H1 (cell line): ENCODE measurements at regions not wholly inside any gene's neighbourhood (a gene's known extent, or its start where the extent isn't known, plus 50 kb on each side); places are given as distances from the start of the nearest gene placed in this dataset.

Experiments
- CTCF ChIA-PET: fragments of 300-600 bp; sonication (Branson Sonifier 250); formaldehyde crosslinking; loops from one replicate; lab custom pipeline; 2021; ENCODE audit not compliant: partially characterized antibody; lab: Charles Lee
- POLR2A ChIA-PET: fragments of 300-600 bp; sonication (Branson Sonifier 250); formaldehyde crosslinking; loops from one replicate; lab custom pipeline; 2021; ENCODE audit warnings: inconsistent platforms; ENCODE audit not compliant: partially characterized antibody; lab: Charles Lee
- DNase-seq, 2 experiments: peaks; one replicate each; pipeline versions ENCODE4 v3.0.0 to v3.0.0-alpha.2; 2010 to 2022; ENCODE audit warnings: low spot score in 2 of 2, low read depth in 1 of 2, mixed read lengths in 1 of 2
- FAIRE-seq: peaks from 2 replicates; lab custom pipeline; 2011; peaks lifted over from hg19 to GRCh38; lab: Jason Lieb, UNC
- H2AFZ ChIP-seq: 2 replicates; pipeline ENCODE4 v1.8.1; 2012; ENCODE audit warnings: low read length, inconsistent platforms
- H2AK5ac ChIP-seq: 2 replicates; pipeline ENCODE4 v1.6.1; 2013; ENCODE audit warnings: low read depth, low read length
- H2BK120ac ChIP-seq: replicated peaks from 2 replicates; pipeline ENCODE3; 2013; ENCODE audit warnings: low read depth, low read length, inconsistent platforms
- H2BK12ac ChIP-seq: 2 replicates; pipeline ENCODE4 v1.6.1; 2013; ENCODE audit warnings: low read depth, low read length
- H2BK15ac ChIP-seq: 2 replicates; pipeline ENCODE4 v1.6.1; 2013; ENCODE audit warnings: low read length
- H2BK20ac ChIP-seq: 2 replicates; pipeline ENCODE4 v1.6.1; 2013; ENCODE audit warnings: low read length
- H2BK5ac ChIP-seq: 2 replicates; pipeline ENCODE4 v1.6.1; 2013; ENCODE audit warnings: low read depth, low read length
- H3K14ac ChIP-seq: 2 replicates; pipeline ENCODE4 v1.6.1; 2013; ENCODE audit warnings: inconsistent platforms; ENCODE audit not compliant: insufficient read length
- H3K18ac ChIP-seq: 2 replicates; pipeline ENCODE4 v1.6.1; 2013; ENCODE audit warnings: low read length; ENCODE audit errors: extremely low read depth
- H3K23ac ChIP-seq: 2 replicates; pipeline ENCODE4 v1.6.1; 2013; ENCODE audit warnings: inconsistent platforms; ENCODE audit not compliant: insufficient read length
- H3K23me2 ChIP-seq: 2 replicates; pipeline ENCODE4 v1.6.1; 2013; ENCODE audit warnings: low read depth, low read length
- H3K27ac ChIP-seq: 2 replicates; pipeline ENCODE4 v1.6.1; 2011; ENCODE audit warnings: low read depth, low read length, inconsistent platforms
- H3K27me3 ChIP-seq, 4 experiments: replicated peaks in 1 of 4; 1 replicate in 1 of 4; 2 replicates in 3 of 4; pipeline versions ENCODE4 v1.6.1 to v1.8.1; 2011 to 2013; ENCODE audit warnings: low read length in 3 of 4, mild to moderate bottlenecking in 3 of 4, inconsistent platforms in 2 of 4, mixed read lengths in 2 of 4, moderate library complexity in 1 of 4; ENCODE audit not compliant: control insufficient read depth in 3 of 4, insufficient read depth in 3 of 4; ENCODE audit errors: extremely low read depth in 1 of 4
- H3K36me3 ChIP-seq, 4 experiments: 2 replicates each; pipeline versions ENCODE4 v1.6.1 to v1.8.1; 2011 to 2013; ENCODE audit warnings: mild to moderate bottlenecking in 4 of 4, low read length in 3 of 4, moderate library complexity in 2 of 4, control low read depth in 1 of 4, inconsistent platforms in 1 of 4; ENCODE audit not compliant: insufficient read depth in 4 of 4, control insufficient read depth in 2 of 4
- H3K4ac ChIP-seq: replicated peaks from 2 replicates; pipeline ENCODE3; 2013; ENCODE audit warnings: low read length, low read depth, mixed read lengths, inconsistent platforms; ENCODE audit not compliant: insufficient read length
- H3K4me1 ChIP-seq, 4 experiments: replicated peaks in 1 of 4; 1 replicate in 1 of 4; 2 replicates in 3 of 4; pipeline versions ENCODE4 v1.6.1 to v1.8.1; 2011 to 2013; ENCODE audit warnings: low read length in 3 of 4, inconsistent platforms in 2 of 4, mixed read lengths in 1 of 4; ENCODE audit not compliant: insufficient read depth in 4 of 4, control insufficient read depth in 3 of 4
- H3K4me2 ChIP-seq, 2 experiments: 2 replicates each; pipeline versions ENCODE4 v1.6.1 to v1.8.1; 2011 to 2013; ENCODE audit warnings: low read depth in 2 of 2, low read length in 2 of 2, control low read depth in 1 of 2, inconsistent platforms in 1 of 2, mild to moderate bottlenecking in 1 of 2; ENCODE audit not compliant: insufficient read depth in 1 of 2
- H3K4me3 ChIP-seq, 4 experiments: fragments of 200-600, 300-600 bp in 1 of 4; sonication (generic), shearing (Covaris generic), sonication (Bioruptor Twin) in 1 of 4; 2 replicates each; pipeline versions ENCODE4 v1.5.1 to v1.8.1; 2011 to 2016; ENCODE audit warnings: low read length in 4 of 4, low read depth in 3 of 4, control low read depth in 2 of 4, inconsistent platforms in 2 of 4, mild to moderate bottlenecking in 2 of 4, mixed read lengths in 1 of 4, moderate library complexity in 1 of 4; ENCODE audit not compliant: insufficient read depth in 2 of 4; ENCODE audit errors: extremely low read depth in 1 of 4
- H3K56ac ChIP-seq: replicated peaks from 2 replicates; pipeline ENCODE3; 2013; ENCODE audit warnings: low read depth, mild to moderate bottlenecking, mixed read lengths, low read length, inconsistent platforms; ENCODE audit not compliant: insufficient read length
- H3K79me1 ChIP-seq: 2 replicates; pipeline ENCODE4 v1.6.1; 2013; ENCODE audit warnings: low read depth, low read length, control low read depth
- H3K79me2 ChIP-seq, 2 experiments: 2 replicates each; pipeline versions ENCODE4 v1.6.1 to v1.8.1; 2012 to 2013; ENCODE audit warnings: low read length in 2 of 2, mild to moderate bottlenecking in 2 of 2, inconsistent platforms in 1 of 2; ENCODE audit not compliant: insufficient read depth in 2 of 2, control insufficient read depth in 1 of 2
- H3K9ac ChIP-seq, 4 experiments: replicated peaks in 1 of 4; 1 replicate in 1 of 4; 2 replicates in 3 of 4; pipeline versions ENCODE4 v1.6.1 to v1.8.1; 2011 to 2013; ENCODE audit warnings: low read depth in 3 of 4, low read length in 3 of 4, control low read depth in 2 of 4, mild to moderate bottlenecking in 2 of 4, moderate library complexity in 2 of 4, inconsistent platforms in 1 of 4; ENCODE audit errors: extremely low read depth in 1 of 4
- H3K9me3 ChIP-seq, 2 experiments: 2 replicates each; pipeline versions ENCODE4 v1.6.1 to v1.8.1; 2012 to 2013; ENCODE audit warnings: mild to moderate bottlenecking in 2 of 2, moderate library complexity in 2 of 2, control low read depth in 1 of 2, inconsistent platforms in 1 of 2, low read depth in 1 of 2, low read length in 1 of 2, mixed read lengths in 1 of 2; ENCODE audit not compliant: insufficient read depth in 2 of 2
- H4K20me1 ChIP-seq, 2 experiments: replicated peaks in 1 of 2; 2 replicates each; pipeline versions ENCODE3 to v1.8.1; 2011 to 2013; ENCODE audit warnings: inconsistent platforms in 2 of 2, low read length in 2 of 2, mild to moderate bottlenecking in 1 of 2; ENCODE audit not compliant: insufficient read depth in 2 of 2, control insufficient read depth in 1 of 2
- H4K5ac ChIP-seq: 2 replicates; pipeline ENCODE4 v1.6.1; 2013; ENCODE audit warnings: low read length, low read depth, mixed read lengths, inconsistent platforms; ENCODE audit not compliant: insufficient read length
- H4K8ac ChIP-seq: 2 replicates; pipeline ENCODE4 v1.8.0; 2013; ENCODE audit warnings: mild to moderate bottlenecking, moderate library complexity, low read length, inconsistent platforms; ENCODE audit not compliant: insufficient read depth; ENCODE audit errors: extremely low read depth
- H4K91ac ChIP-seq: replicated peaks from 2 replicates; pipeline ENCODE3; 2013; ENCODE audit warnings: low read length, mixed read lengths, inconsistent platforms; ENCODE audit not compliant: insufficient read length
- BCL11A ChIP-seq, 2 experiments: IDR thresholded peaks; one replicate each; pipeline ENCODE4 v1.6.1; 2011; ENCODE audit warnings: low read depth in 2 of 2, low read length in 2 of 2, mild to moderate bottlenecking in 2 of 2
- CBX8 ChIP-seq: fragments of 300-800, 300-1000 bp; sonication (generic); IDR thresholded peaks from 2 replicates; pipeline ENCODE4 v1.7.1; 2016; ENCODE audit warnings: low read depth, low read length, borderline replicate concordance
- CHD2 ChIP-seq: IDR thresholded peaks from 2 replicates; pipeline ENCODE4 v1.6.1; 2012; ENCODE audit warnings: low read length, improper control_type of control experiment
- EP300 ChIP-seq, 2 experiments: IDR thresholded peaks; 1 replicate in 1 of 2; 2 replicates in 1 of 2; pipeline ENCODE4 v1.6.1; 2011 to 2012; ENCODE audit warnings: low read depth in 2 of 2, low read length in 2 of 2, mild to moderate bottlenecking in 2 of 2, borderline replicate concordance in 1 of 2, inconsistent platforms in 1 of 2, moderate library complexity in 1 of 2
- HDAC2 ChIP-seq, 2 experiments: fragments of 300-600 bp in 1 of 2; sonication (generic) in 1 of 2; IDR thresholded peaks; 2 replicates each; pipeline ENCODE4 v1.6.1; 2011 to 2012; ENCODE audit warnings: low read depth in 2 of 2, low read length in 2 of 2, mild to moderate bottlenecking in 2 of 2, moderate library complexity in 2 of 2, borderline replicate concordance in 1 of 2, inconsistent platforms in 1 of 2
- KDM5A ChIP-seq: fragments of 200-600 bp; IDR thresholded peaks from 2 replicates; pipeline ENCODE4 v1.7.1; 2012; ENCODE audit warnings: mild to moderate bottlenecking, low read length, inconsistent platforms, mixed read lengths
- MAFK ChIP-seq: IDR thresholded peaks from 2 replicates; pipeline ENCODE4 v1.6.1; 2012; ENCODE audit warnings: low read depth, mild to moderate bottlenecking, improper control_type of control experiment, low read length
- RAD21 ChIP-seq, 2 experiments: IDR thresholded peaks in 1 of 2; conservative IDR thresholded peaks in 1 of 2; 2 replicates each; pipeline ENCODE4 v1.6.1; 2011; ENCODE audit warnings: low read depth in 2 of 2, low read length in 2 of 2, improper control_type of control experiment in 1 of 2, inconsistent platforms in 1 of 2, mild to moderate bottlenecking in 1 of 2, moderate library complexity in 1 of 2
- RFX5 ChIP-seq: IDR thresholded peaks from 2 replicates; pipeline ENCODE4 v1.6.1; 2011; ENCODE audit warnings: low read depth, low read length, improper control_type of control experiment, borderline replicate concordance
- RXRA ChIP-seq: IDR thresholded peaks from 2 replicates; pipeline ENCODE4 v1.6.1; 2011; ENCODE audit warnings: low read depth, mild to moderate bottlenecking, low read length, moderate library complexity; ENCODE audit not compliant: insufficient read depth
- SP1 ChIP-seq: IDR thresholded peaks from 2 replicates; pipeline ENCODE4 v1.6.1; 2011; ENCODE audit warnings: low read depth, low read length
- TCF12 ChIP-seq: IDR thresholded peaks from 2 replicates; pipeline ENCODE4 v1.6.1; 2011; ENCODE audit warnings: low read depth, mild to moderate bottlenecking, low read length
- USF2 ChIP-seq: IDR thresholded peaks from 2 replicates; pipeline ENCODE4 v1.6.1; 2011; ENCODE audit warnings: low read length, improper control_type of control experiment
- YY1 ChIP-seq: IDR thresholded peaks from 2 replicates; pipeline ENCODE4 v1.6.1; 2011; ENCODE audit warnings: low read depth, mild to moderate bottlenecking, low read length
- WGBS, 2 experiments: shearing (Covaris generic) in 1 of 2; methylation state at CpG; one replicate each; pipeline versions ENCODE4 v1.1.6 to v1.1.7; 2013 to 2015; ENCODE audit warnings: low lambda C conversion rate in 2 of 2, mixed read lengths in 2 of 2, inconsistent platforms in 1 of 2, low coverage in 1 of 2, missing lambda C conversion rate in 1 of 2; ENCODE audit not compliant: insufficient replicate concordance in 2 of 2, insufficient coverage in 1 of 2, insufficient read length in 1 of 2; ENCODE audit errors: extremely low coverage in 1 of 2, missing lambda C conversion rate in 1 of 2; 5-methylcytosine and 5-hydroxymethylcytosine counted together

- Histone ChIP-seq H3K18ac (no peak overlapping the region), H3K27me3 (no peaks in the 10 kb centered on the region), H4K20me1 (no peaks in the 10 kb centered on the region), H3K4me3 (no peak overlapping the region), H3K9ac (no peak overlapping the region), H2BK20ac (no peak overlapping the region), H2BK12ac (no peak overlapping the region), H3K4me1 (no peaks in the 10 kb centered on the region), H3K79me1 (no peaks in the 10 kb centered on the region), H3K23ac (no peak overlapping the region), H4K8ac (no peak overlapping the region), H4K5ac (no peak overlapping the region), H3K56ac (no peak overlapping the region), H3K27ac (no peak overlapping the region), H3K4ac (no peak overlapping the region), H3K14ac (no peak overlapping the region), H2AFZ (no peak overlapping the region), H4K91ac (no peak overlapping the region), H2BK15ac (no peak overlapping the region), H3K9me3 (no peaks in the 10 kb centered on the region), H2BK5ac (no peak overlapping the region), H3K4me2 (no peak overlapping the region), H3K36me3 (no peaks in the 10 kb centered on the region), H2BK120ac (no peak overlapping the region), H3K79me2 (no peaks in the 10 kb centered on the region), H3K23me2 (peaks cover 1% of the 10 kb centered on the region; the same call in 1 of the 2 replicates), H2AK5ac (no peak overlapping the region)
- DNase-seq (no peak), FAIRE-seq (no peak)
- 100% methylated on average over 1 of the region's 1 CpG; no CpG with 5 or more reads in 1 of the 2 experiments for WGBS, 2 experiments
- CTCF ChIA-PET = no interaction called here
- POLR2A ChIA-PET = no interaction called here
- TF ChIP-seq RAD21 (IDR thresholded peaks at IDR 0.05 in 1 of 2, conservative IDR thresholded peaks at IDR 0.05 in 1 of 2; ENCODE audit: low read depth in 2 of 2, low read length in 2 of 2) (no peak), CHD2 (no peak), TCF12 (no peak), USF2 (no peak), KDM5A (no peak), CBX8 (no peak), RFX5 (no peak), EP300 (IDR thresholded peaks at IDR 0.05; ENCODE audit: borderline replicate concordance in 1 of 2, low read depth in 2 of 2, low read length in 2 of 2) (no peak), MAFK (no peak), YY1 (no peak), BCL11A (IDR thresholded peaks at IDR 0.05; ENCODE audit: low read depth in 2 of 2, low read length in 2 of 2) (no peak), SP1 (no peak), RXRA (no peak), HDAC2 (IDR thresholded peaks at IDR 0.05; ENCODE audit: borderline replicate concordance in 1 of 2, low read depth in 2 of 2, low read length in 2 of 2) (no peak)
Measured at GRCh38 chr2:146934921-146935320, 909.9 kb upstream of the ACVR2A start.
